A549 (cell line): ENCODE measurements at regions not wholly inside any gene's neighbourhood (a gene's known extent, or its start where the extent isn't known, plus 50 kb on each side); places are given as distances from the start of the nearest gene placed in this dataset.

Experiments used
- ATAC-seq, 2 experiments: fragments of 200-7000 bp in 1 of 2; fragments of >200 bp in 1 of 2; cut with Nextera tagmentation in 1 of 2; cut with Tn5 transposase in 1 of 2; 3 replicates each; pipeline versions ENCODE4 v1.8.0 to v1.9.1; 2018 to 2020; ENCODE audit warnings: mild to moderate bottlenecking in 1 of 2, moderate library complexity in 1 of 2
- CTCF ChIA-PET: fragments of 300-600 bp; sonication (Branson Sonifier 250); formaldehyde crosslinking; extraction: SDS; loops from one replicate; lab custom pipeline; 2021; ENCODE audit warnings: antibody characterized with exemption, inconsistent platforms; lab: Yijun Ruan, JAX
- POLR2A ChIA-PET: fragments of 350-600 bp; formaldehyde crosslinking; extraction: SDS; loops from one replicate; lab custom pipeline; 2021; ENCODE audit warnings: antibody characterized with exemption, inconsistent platforms; lab: Yijun Ruan, JAX
- DNase-seq, 2 experiments: peaks; one replicate each; pipeline versions ENCODE4 v3.0.0 to v3.0.0-alpha.2; 2011 to 2016; ENCODE audit warnings: low read depth in 1 of 2, low spot score in 1 of 2
- FAIRE-seq: peaks from 2 replicates; lab custom pipeline; 2011; peaks lifted over from hg19 to GRCh38; lab: Jason Lieb, UNC
- H3K27ac ChIP-seq, 2 experiments: fragments of >200 bp; sonication (Bioruptor Twin); formaldehyde crosslinking; 3 replicates each; pipeline ENCODE4 v1.5.1; 2016 to 2017
- H3K4me1 ChIP-seq: fragments of >200 bp; sonication (Bioruptor Twin); formaldehyde crosslinking; 3 replicates; pipeline ENCODE4 v1.6.1; 2016
- H3K4me2 ChIP-seq: fragments of >200 bp; sonication (Bioruptor Twin); formaldehyde crosslinking; 3 replicates; pipeline ENCODE4 v1.6.1; 2016
- H3K4me3 ChIP-seq: fragments of >200 bp; sonication (Bioruptor Twin); formaldehyde crosslinking; 3 replicates; pipeline ENCODE4 v1.5.1; 2016
- H3K9me3 ChIP-seq: fragments of >200 bp; sonication (Bioruptor Twin); formaldehyde crosslinking; 3 replicates; pipeline ENCODE4 v1.6.1; 2016
- EHF ChIP-seq: fragments of 250-450 bp; sonication (Bioruptor Pico); IDR thresholded peaks from 2 replicates; pipeline ENCODE4 v1.5.0; 2020; ENCODE audit warnings: mild to moderate bottlenecking
- EP300 ChIP-seq, 2 experiments: fragments of >200 bp; sonication (Bioruptor Twin); formaldehyde crosslinking; IDR thresholded peaks; 2 replicates in 1 of 2; 3 replicates in 1 of 2; pipeline ENCODE4 v1.6.1; 2016 to 2017
- FOSB ChIP-seq: fragments of 250-450 bp; sonication (Bioruptor Pico); IDR thresholded peaks from 2 replicates; pipeline ENCODE4 v1.5.0; 2020; ENCODE audit warnings: mild to moderate bottlenecking, moderate library complexity
- HDAC2 ChIP-seq: fragments of 200-600 bp; sonication (generic); IDR thresholded peaks from 2 replicates; pipeline ENCODE4 v1.6.1; 2016
- HES2 ChIP-seq: fragments of >200 bp; sonication (Bioruptor Twin); formaldehyde crosslinking; IDR thresholded peaks from 2 replicates; pipeline ENCODE4 v1.6.1; 2016
- JUN ChIP-seq, 2 experiments: fragments of >200 bp; sonication (Bioruptor Twin); formaldehyde crosslinking; IDR thresholded peaks; 2 replicates in 1 of 2; 3 replicates in 1 of 2; pipeline ENCODE4 v1.6.1; 2016 to 2017
- MAFK ChIP-seq: fragments of 450-650 bp; IDR thresholded peaks from 2 replicates; pipeline ENCODE4 v1.6.1; 2014; ENCODE audit not compliant: partially characterized antibody
- MAX ChIP-seq: IDR thresholded peaks from 2 replicates; pipeline ENCODE4 v1.6.1; 2012
- NFE2L2 ChIP-seq: fragments of 150-350 bp; conservative IDR thresholded peaks from 2 replicates; pipeline ENCODE4 v1.6.1; 2014; ENCODE audit warnings: low read length
- NPAS2 ChIP-seq: fragments of 250-450 bp; sonication (Bioruptor Pico); IDR thresholded peaks from 2 replicates; pipeline ENCODE4 v1.8.0; 2022; ENCODE audit warnings: mild to moderate bottlenecking, moderate library complexity, borderline replicate concordance
- POLR2A ChIP-seq: IDR thresholded peaks from 2 replicates; pipeline ENCODE4 v1.6.1; 2012; ENCODE audit warnings: mild to moderate bottlenecking, low read length
- RAD21 ChIP-seq, 2 experiments: fragments of >200 bp in 1 of 2; sonication (Bioruptor Twin) in 1 of 2; formaldehyde crosslinking in 1 of 2; IDR thresholded peaks in 1 of 2; conservative IDR thresholded peaks in 1 of 2; 2 replicates in 1 of 2; 3 replicates in 1 of 2; pipeline ENCODE4 v1.6.1; 2012 to 2018; ENCODE audit warnings: inconsistent platforms in 1 of 2
- REST ChIP-seq: fragments of 200-600 bp; sonication (generic); IDR thresholded peaks from 2 replicates; pipeline ENCODE4 v1.6.1; 2016; ENCODE audit warnings: antibody characterized with exemption, mild to moderate bottlenecking, moderate library complexity
- TFCP2L1 ChIP-seq: fragments of 250-450 bp; sonication (Bioruptor Pico); IDR thresholded peaks from 2 replicates; pipeline ENCODE4 v1.5.0; 2021; ENCODE audit warnings: mild to moderate bottlenecking
- TP53 ChIP-seq: fragments of 250-450 bp; sonication (Bioruptor Pico); IDR thresholded peaks from 2 replicates; pipeline ENCODE4 v1.5.0; 2021; ENCODE audit warnings: mild to moderate bottlenecking, moderate library complexity
- WGBS: methylation state at CpG from one replicate; pipeline ENCODE4 v1.1.6; 2017; ENCODE audit errors: missing lambda C conversion rate; 5-methylcytosine and 5-hydroxymethylcytosine counted together
- TF ChIP-seq, protein P1 (sequence below): fragments of 150-350 bp; IDR thresholded peaks from 2 replicates; pipeline ENCODE4 v1.6.1; 2014; ENCODE audit warnings: low read depth, mild to moderate bottlenecking, low read length
- TF ChIP-seq, protein P2 (sequence below): fragments of 250-450 bp; sonication (Bioruptor Pico); IDR thresholded peaks from 2 replicates; pipeline ENCODE4 v1.5.0; 2021; ENCODE audit warnings: mild to moderate bottlenecking, moderate library complexity, borderline replicate concordance

GRCh38 chr18:68574311-68574710 lies 140.6 kb downstream of the TMX3 start:
- DNase-seq = no peak
- 45% methylated on average over 5 of the region's 5 CpGs for WGBS
- Histone ChIP-seq H3K9me3 (no peaks in the 10 kb centered on the region), H3K4me3 (no peak overlapping the region), H3K4me1 (no peaks in the 10 kb centered on the region), H3K4me2 (no peak overlapping the region), H3K27ac (no peak overlapping the region)
- ChIA-PET CTCF (interaction anchor here (1.2 kb wide), 1 partner anchor 234 kb away, joined by 3 read pairs; no protein-coding TSS in a partner anchor), POLR2A (no interaction called here)
- TF ChIP-seq EHF (CRISPR knock-in tag) = no peak
- TF ChIP-seq, protein P1, sequence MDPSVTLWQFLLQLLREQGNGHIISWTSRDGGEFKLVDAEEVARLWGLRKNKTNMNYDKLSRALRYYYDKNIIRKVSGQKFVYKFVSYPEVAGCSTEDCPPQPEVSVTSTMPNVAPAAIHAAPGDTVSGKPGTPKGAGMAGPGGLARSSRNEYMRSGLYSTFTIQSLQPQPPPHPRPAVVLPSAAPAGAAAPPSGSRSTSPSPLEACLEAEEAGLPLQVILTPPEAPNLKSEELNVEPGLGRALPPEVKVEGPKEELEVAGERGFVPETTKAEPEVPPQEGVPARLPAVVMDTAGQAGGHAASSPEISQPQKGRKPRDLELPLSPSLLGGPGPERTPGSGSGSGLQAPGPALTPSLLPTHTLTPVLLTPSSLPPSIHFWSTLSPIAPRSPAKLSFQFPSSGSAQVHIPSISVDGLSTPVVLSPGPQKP = no peak
- TF ChIP-seq TP53 = no peak
- TF ChIP-seq HES2 = no peak
- FAIRE-seq = no peak
- ATAC-seq = no peak

DNA sequence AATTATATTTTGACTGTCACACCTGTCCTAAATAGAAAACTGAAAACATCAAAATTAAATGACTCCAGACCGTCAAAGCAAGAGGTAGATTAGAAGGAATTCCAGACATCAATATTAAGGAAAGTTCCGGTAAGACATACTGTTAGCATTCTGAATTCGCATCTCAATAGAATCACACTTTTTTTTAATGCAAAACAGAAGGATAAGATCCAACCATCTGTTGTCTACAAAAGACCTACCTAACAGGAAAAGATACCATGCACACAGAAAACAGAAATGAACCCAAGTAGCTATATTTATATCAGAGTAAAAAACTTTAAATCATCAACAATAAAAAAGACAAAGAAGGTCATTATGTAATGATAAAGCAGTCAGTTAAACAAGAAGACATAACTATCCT lies 145.0 kb downstream of the TMX3 start:
- DNase-seq (no peak), ATAC-seq (no peak), FAIRE-seq (no peak)
- TF ChIP-seq REST (no peak), TFCP2L1 (no peak), POLR2A (no peak), EP300 (IDR thresholded peaks at IDR 0.05) (no peak), MAFK (no peak), HDAC2 (no peak), NPAS2 (CRISPR knock-in tag) (no peak), FOSB (CRISPR knock-in tag) (no peak), MAX (no peak), NFE2L2 (no peak), JUN (IDR thresholded peaks at IDR 0.05) (no peak), RAD21 (conservative IDR thresholded peaks at IDR 0.05 in 1 of 2, IDR thresholded peaks at IDR 0.05 in 1 of 2) (no peak)
- TF ChIP-seq, protein P2, sequence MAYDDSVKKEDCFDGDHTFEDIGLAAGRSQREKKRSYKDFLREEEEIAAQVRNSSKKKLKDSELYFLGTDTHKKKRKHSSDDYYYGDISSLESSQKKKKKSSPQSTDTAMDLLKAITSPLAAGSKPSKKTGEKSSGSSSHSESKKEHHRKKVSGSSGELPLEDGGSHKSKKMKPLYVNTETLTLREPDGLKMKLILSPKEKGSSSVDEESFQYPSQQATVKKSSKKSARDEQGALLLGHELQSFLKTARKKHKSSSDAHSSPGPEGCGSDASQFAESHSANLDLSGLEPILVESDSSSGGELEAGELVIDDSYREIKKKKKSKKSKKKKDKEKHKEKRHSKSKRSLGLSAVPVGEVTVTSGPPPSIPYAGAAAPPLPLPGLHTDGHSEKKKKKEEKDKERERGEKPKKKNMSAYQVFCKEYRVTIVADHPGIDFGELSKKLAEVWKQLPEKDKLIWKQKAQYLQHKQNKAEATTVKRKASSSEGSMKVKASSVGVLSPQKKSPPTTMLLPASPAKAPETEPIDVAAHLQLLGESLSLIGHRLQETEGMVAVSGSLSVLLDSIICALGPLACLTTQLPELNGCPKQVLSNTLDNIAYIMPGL (CRISPR knock-in tag) = no peak
- TF ChIP-seq, all 56 proteins: peak for 0
- H3K4me1 ChIP-seq = no peaks in the 10 kb centered on the region
- WGBS = 38% methylated on average over 3 of the region's 3 CpGs
- H3K4me2 ChIP-seq = no peak overlapping the region
- H3K9me3 ChIP-seq = no peaks in the 10 kb centered on the region
- H3K27ac ChIP-seq = no peak overlapping the region
- ChIA-PET CTCF (no interaction called here), POLR2A (no interaction called here)
- no peak overlapping the region for H3K4me3 ChIP-seq
